Prostate gland (tissue), 2 donors: ENCODE measurements at regions not wholly inside any gene's neighbourhood (a gene's known extent, or its start where the extent isn't known, plus 50 kb on each side); places are given as distances from the start of the nearest gene placed in this dataset.

ENCODE experiments used
- DNase-seq: peaks from one replicate; pipeline ENCODE4 v3.0.0-alpha.2; 2019; ENCODE audit warnings: low spot score
- H3K27ac ChIP-seq, 2 donors: fragments of 200-600 bp; sonication (generic); 2 replicates each; pipeline ENCODE4 v1.5.1; 2017 to 2019
- H3K27me3 ChIP-seq: fragments of 200-600 bp; sonication (generic); replicated peaks from 2 replicates; pipeline ENCODE4 v1.5.1; 2019; ENCODE audit not compliant: insufficient read depth
- H3K36me3 ChIP-seq, 2 donors: fragments of 200-600 bp; sonication (generic); 1 replicate in 1 of 2; 2 replicates in 1 of 2; pipeline versions ENCODE4 v1.5.1 to v1.8.1; 2017 to 2019
- H3K4me1 ChIP-seq: fragments of 200-600 bp; sonication (generic); replicated peaks from 2 replicates; pipeline ENCODE4 v1.5.1; 2019
- H3K4me3 ChIP-seq, 2 donors: fragments of 200-600 bp; sonication (generic); 2 replicates each; pipeline ENCODE4 v1.5.1; 2017 to 2019
- H3K9me3 ChIP-seq: fragments of 200-600 bp; sonication (generic); 2 replicates; pipeline ENCODE4 v1.5.1; 2017
- CTCF ChIP-seq, 4 experiments: fragments of 200-600 bp in 2 of 4; fragments of 450-650 bp in 2 of 4; sonication (generic) in 2 of 4; IDR thresholded peaks; 1 replicate in 3 of 4; 2 replicates in 1 of 4; pipeline ENCODE4 v1.5.1; 2016 to 2019; ENCODE audit warnings: antibody characterized with exemption in 4 of 4, mild to moderate bottlenecking in 2 of 4, moderate library complexity in 2 of 4
- POLR2A ChIP-seq: fragments of 450-650 bp; IDR thresholded peaks from one replicate; pipeline ENCODE4 v1.6.1; 2016; ENCODE audit warnings: antibody characterized with exemption, mild to moderate bottlenecking
- POLR2AphosphoS5 ChIP-seq: sonication (generic); formaldehyde crosslinking; IDR thresholded peaks from one replicate; pipeline ENCODE4 v1.6.1; 2017; ENCODE audit warnings: antibody characterized with exemption
- WGBS: methylation state at CpG from one replicate; pipeline ENCODE4 v1.1.5; 2018; 5-methylcytosine and 5-hydroxymethylcytosine counted together
- intact Hi-C: fragments of 100-400 bp; cut with DNase I; formaldehyde crosslinking; loops from one replicate; pipeline ENCODE4 v1.14.2; 2022

GRCh38 chr6:167685654-167686053 is 141.1 kb upstream of the AFDN start:
- intact Hi-C loops: no loop called here
- no peak for TF ChIP-seq CTCF (IDR thresholded peaks at IDR 0.05)
- no peak for TF ChIP-seq POLR2AphosphoS5
- no peak for TF ChIP-seq POLR2A
- Histone ChIP-seq H3K36me3 (no peaks in the 10 kb centered on the region), H3K4me3 (no peak overlapping the region), H3K27me3 (no peaks in the 10 kb centered on the region), H3K4me1 (no peaks in the 10 kb centered on the region), H3K27ac (no peak overlapping the region), H3K9me3 (no peaks in the 10 kb centered on the region)
- DNase-seq: no peak
- WGBS: 68% methylated on average over 10 of the region's 10 CpGs

GRCh38 chr6:167686204-167686893 is 140.4 kb upstream of the AFDN start:
- DNase-seq: no peak

GRCh38 chr6:167687116-167687725 is 139.5 kb upstream of the AFDN start:
- TF ChIP-seq POLR2AphosphoS5: no peak
- TF ChIP-seq POLR2A: no peak
- TF ChIP-seq CTCF (IDR thresholded peaks at IDR 0.05): no peak
- Histone ChIP-seq H3K27ac (no peak overlapping the region), H3K36me3 (no peaks in the 10 kb centered on the region), H3K9me3 (no peaks in the 10 kb centered on the region), H3K4me3 (no peak overlapping the region), H3K27me3 (no peaks in the 10 kb centered on the region), H3K4me1 (no peaks in the 10 kb centered on the region)
- 76% methylated on average over 18 of the region's 18 CpGs for WGBS
- intact Hi-C loops: no loop called here
- no peak for DNase-seq

More at GRCh38 chr6:167686204-167686893, 140.4 kb upstream of the AFDN start:
- Histone ChIP-seq H3K36me3 (no peaks in the 10 kb centered on the region), H3K4me3 (no peak overlapping the region), H3K27me3 (no peaks in the 10 kb centered on the region), H3K4me1 (no peaks in the 10 kb centered on the region), H3K27ac (no peak overlapping the region), H3K9me3 (no peaks in the 10 kb centered on the region)
- intact Hi-C loops: no loop called here
- WGBS: 87% methylated on average over 7 of the region's 7 CpGs
- TF ChIP-seq POLR2AphosphoS5 (no peak), POLR2A (no peak), CTCF (IDR thresholded peaks at IDR 0.05) (no peak)

- Histone ChIP-seq H3K4me1 (no peaks in the 10 kb centered on the region), H3K27ac (no peak overlapping the region), H3K27me3 (no peaks in the 10 kb centered on the region), H3K4me3 (no peak overlapping the region), H3K9me3 (no peaks in the 10 kb centered on the region), H3K36me3 (no peaks in the 10 kb centered on the region)
- WGBS: 98% methylated on average over 6 of the region's 6 CpGs
- intact Hi-C loops: no loop called here
- TF ChIP-seq CTCF (IDR thresholded peaks at IDR 0.05): no peak
- no peak for TF ChIP-seq POLR2AphosphoS5
- TF ChIP-seq POLR2A: no peak
- no peak for DNase-seq
Observed at GRCh38 chr6:167688123-167688522, 138.6 kb upstream of the AFDN start.

GRCh38 chr6:167689278-167689677 is 137.4 kb upstream of the AFDN start:
- H3K9me3 ChIP-seq: no peaks in the 10 kb centered on the region
- H3K27me3 ChIP-seq: no peaks in the 10 kb centered on the region
- no peak overlapping the region for H3K4me3 ChIP-seq
- 99% methylated on average over 5 of the region's 5 CpGs for WGBS
- intact Hi-C loops: no loop called here
- H3K4me1 ChIP-seq: no peaks in the 10 kb centered on the region
- no peak for DNase-seq
- no peak for TF ChIP-seq CTCF (IDR thresholded peaks at IDR 0.05)
- no peak for TF ChIP-seq POLR2AphosphoS5
- no peak for TF ChIP-seq POLR2A
- no peaks in the 10 kb centered on the region for H3K36me3 ChIP-seq
- no peak overlapping the region for H3K27ac ChIP-seq
